OCI-LY3 (cell line): ENCODE measurements at regions not wholly inside any gene's neighbourhood (a gene's known extent, or its start where the extent isn't known, plus 50 kb on each side); places are given as distances from the start of the nearest gene placed in this dataset.

Source experiments
- CTCF ChIP-seq: fragments of 200-600, 300-600 bp; sonication (generic); IDR thresholded peaks from 2 replicates; pipeline ENCODE4 v1.5.1; 2014; ENCODE audit warnings: antibody characterized with exemption, low read length, low read depth
- EZH2phosphoT487 ChIP-seq: fragments of 200-600 bp; shearing (Covaris generic); IDR thresholded peaks from 2 replicates; pipeline ENCODE4 v1.6.1; 2018; ENCODE audit warnings: antibody characterized with exemption, mixed run types, low read depth

- TF ChIP-seq CTCF (no peak), EZH2phosphoT487 (no peak)
These were observed 458.6 kb upstream of the CDH2 start for GRCh38 chr18:28635530-28635929.
